ENCODE measurements at regions not wholly inside any gene's neighbourhood (a gene's known extent, or its start where the extent isn't known, plus 50 kb on each side); places are given as distances from the start of the nearest gene placed in this dataset.

- no peak overlapping the region for H3K4me3 ChIP-seq (ENCODE audit: low read depth, low read length)
- no peak for DNase-seq (ENCODE audit: low read depth)
- no peak for TF ChIP-seq CTCF (IDR thresholded peaks at IDR 0.05; ENCODE audit: control insufficient read depth, extremely low read depth, insufficient read depth)
Measured at GRCh38 chr4:120418146-120418545, 351.5 kb upstream of the MAD2L1 start.

GRCh38 chr4:120415896-120416295 is 349.2 kb upstream of the MAD2L1 start:
- H3K4me3 ChIP-seq (ENCODE audit: low read depth, low read length) = no peak overlapping the region
- no peak for TF ChIP-seq CTCF (IDR thresholded peaks at IDR 0.05; ENCODE audit: control insufficient read depth, extremely low read depth, insufficient read depth)
- no peak for DNase-seq (ENCODE audit: low read depth)

- DNase-seq (ENCODE audit: low read depth) = no peak
- no peak overlapping the region for H3K4me3 ChIP-seq (ENCODE audit: low read depth, low read length)
- no peak for TF ChIP-seq CTCF (IDR thresholded peaks at IDR 0.05; ENCODE audit: control insufficient read depth, extremely low read depth, insufficient read depth)
Measured at GRCh38 chr4:120406960-120407359, 340.3 kb upstream of the MAD2L1 start.

- no peak for TF ChIP-seq CTCF (IDR thresholded peaks at IDR 0.05; ENCODE audit: control insufficient read depth, extremely low read depth, insufficient read depth)
- H3K4me3 ChIP-seq (ENCODE audit: low read depth, low read length) = no peak overlapping the region
- no peak for DNase-seq (ENCODE audit: low read depth)
Measured at GRCh38 chr4:120403296-120403695, 336.6 kb upstream of the MAD2L1 start.

GRCh38 chr4:120400441-120400840 is 333.8 kb upstream of the MAD2L1 start:
- no peak for DNase-seq (ENCODE audit: low read depth)

GRCh38 chr4:120399826-120400225 is 333.2 kb upstream of the MAD2L1 start:
- DNase-seq (ENCODE audit: low read depth) = no peak
- no peak for TF ChIP-seq CTCF (IDR thresholded peaks at IDR 0.05; ENCODE audit: control insufficient read depth, extremely low read depth, insufficient read depth)
- H3K4me3 ChIP-seq (ENCODE audit: low read depth, low read length) = no peak overlapping the region

More at GRCh38 chr4:120400441-120400840, 333.8 kb upstream of the MAD2L1 start:
- no peak for TF ChIP-seq CTCF (IDR thresholded peaks at IDR 0.05; ENCODE audit: control insufficient read depth, extremely low read depth, insufficient read depth)
- H3K4me3 ChIP-seq (ENCODE audit: low read depth, low read length) = no peak overlapping the region

GRCh38 chr4:120395746-120396145 is 329.1 kb upstream of the MAD2L1 start:
- no peak overlapping the region for H3K4me3 ChIP-seq (ENCODE audit: low read depth, low read length)
- DNase-seq (ENCODE audit: low read depth) = no peak
- no peak for TF ChIP-seq CTCF (IDR thresholded peaks at IDR 0.05; ENCODE audit: control insufficient read depth, extremely low read depth, insufficient read depth)

Measured in LNCaP clone FGC (cell line).